GM18526 (cell line): ENCODE measurements at regions not wholly inside any gene's neighbourhood (a gene's known extent, or its start where the extent isn't known, plus 50 kb on each side); places are given as distances from the start of the nearest gene placed in this dataset.

Source experiments
- POLR2A ChIP-seq: IDR thresholded peaks from 3 replicates; pipeline ENCODE4 v1.6.1; 2011; ENCODE audit not compliant: insufficient read length; ENCODE audit errors: extremely low read depth

- TF ChIP-seq POLR2A = no peak
Observed at GRCh38 chrX:124230655-124231450, 101.6 kb upstream of the TEX13D start.

GRCh38 chrX:124231451-124231759 lies 101.1 kb upstream of the TEX13D start:
- no peak for TF ChIP-seq POLR2A

- TF ChIP-seq POLR2A = no peak
Observed at GRCh38 chrX:124232523-124233201, 99.8 kb upstream of the TEX13D start.

- TF ChIP-seq POLR2A = no peak
Observed at GRCh38 chrX:124234348-124234747, 98.1 kb upstream of the TEX13D start.

GRCh38 chrX:124238268-124238667 lies 94.2 kb upstream of the TEX13D start:
- TF ChIP-seq POLR2A = no peak

GRCh38 chrX:124239324-124239723 lies 93.1 kb upstream of the TEX13D start:
- TF ChIP-seq POLR2A = no peak

DNA sequence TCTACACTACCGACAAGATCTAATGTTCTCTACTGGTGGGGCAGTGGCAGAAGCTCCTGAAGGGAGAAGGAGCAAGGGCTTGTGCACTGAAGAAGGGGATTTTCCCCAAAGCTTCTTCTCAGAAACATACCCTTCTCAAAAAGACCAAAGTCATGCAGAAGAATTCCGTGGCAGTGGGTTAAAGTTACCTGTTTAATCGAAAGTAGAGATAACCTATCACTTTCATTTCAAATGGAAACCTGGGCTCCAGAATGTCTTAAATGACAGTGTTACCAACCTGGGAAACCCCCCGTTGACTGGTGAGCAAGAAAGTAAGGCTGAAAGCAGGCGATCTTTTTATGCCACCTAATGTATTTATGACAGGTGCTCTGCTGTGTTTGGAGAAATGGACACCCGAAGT lies 92.5 kb upstream of the TEX13D start:
- no peak for TF ChIP-seq POLR2A

DNA sequence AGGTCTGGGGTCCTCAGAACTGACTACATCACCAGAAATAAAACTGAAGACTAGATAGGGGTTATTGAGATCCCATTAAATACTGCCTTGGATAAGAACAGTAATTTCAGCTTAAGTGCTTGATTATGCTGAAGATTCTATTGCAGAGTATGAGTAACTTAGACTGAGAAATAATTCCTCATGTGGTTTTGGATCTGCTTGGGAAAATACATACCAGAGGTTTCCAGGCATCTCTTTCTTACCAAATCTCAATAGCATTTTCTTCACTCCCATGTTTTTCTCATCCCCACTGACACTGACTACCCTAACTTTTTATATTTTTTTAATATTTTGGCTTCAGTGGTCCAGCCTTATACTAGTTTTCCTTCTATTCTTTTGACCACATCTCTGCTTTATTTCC lies 92.0 kb upstream of the TEX13D start:
- TF ChIP-seq POLR2A = no peak

DNA sequence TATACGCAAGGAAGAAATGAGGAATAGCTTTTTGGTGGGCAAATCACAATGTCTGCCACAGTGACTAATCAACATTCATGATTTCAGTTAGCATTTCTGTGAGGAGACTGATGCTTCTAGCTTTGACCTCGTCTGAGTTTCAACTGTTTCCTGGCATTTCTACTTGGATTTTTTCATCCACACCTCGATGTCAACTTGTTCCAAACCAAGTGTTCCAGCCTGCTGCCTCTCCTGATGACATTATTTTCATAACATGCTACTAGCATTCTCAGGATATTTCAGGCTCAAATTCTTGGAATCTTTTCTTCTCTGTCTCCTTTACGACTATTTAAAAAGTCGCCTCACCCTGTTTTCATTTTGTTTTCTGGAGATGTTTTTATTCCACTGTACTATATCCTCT lies 90.3 kb upstream of the TEX13D start:
- no peak for TF ChIP-seq POLR2A

DNA sequence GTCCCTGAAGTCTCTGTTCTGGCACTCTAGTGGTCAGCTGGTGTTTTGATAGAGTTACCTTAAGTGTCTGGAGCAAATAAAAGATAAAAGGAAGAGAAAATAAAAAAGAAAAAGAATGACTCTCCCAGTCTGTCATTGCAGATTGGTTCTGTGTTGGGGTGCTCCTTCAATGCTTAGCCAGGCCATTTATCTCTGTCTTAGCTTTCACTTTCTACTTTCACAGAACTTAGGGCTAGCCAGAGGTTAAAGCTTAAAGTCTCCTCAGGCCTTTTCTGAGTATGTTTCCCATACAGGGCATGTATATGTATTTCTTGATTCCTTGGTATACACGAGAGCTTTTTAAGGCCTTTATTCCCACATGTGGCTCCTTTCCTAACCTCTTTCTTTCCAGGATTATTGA lies 83.1 kb upstream of the TEX13D start:
- TF ChIP-seq POLR2A = no peak

DNA sequence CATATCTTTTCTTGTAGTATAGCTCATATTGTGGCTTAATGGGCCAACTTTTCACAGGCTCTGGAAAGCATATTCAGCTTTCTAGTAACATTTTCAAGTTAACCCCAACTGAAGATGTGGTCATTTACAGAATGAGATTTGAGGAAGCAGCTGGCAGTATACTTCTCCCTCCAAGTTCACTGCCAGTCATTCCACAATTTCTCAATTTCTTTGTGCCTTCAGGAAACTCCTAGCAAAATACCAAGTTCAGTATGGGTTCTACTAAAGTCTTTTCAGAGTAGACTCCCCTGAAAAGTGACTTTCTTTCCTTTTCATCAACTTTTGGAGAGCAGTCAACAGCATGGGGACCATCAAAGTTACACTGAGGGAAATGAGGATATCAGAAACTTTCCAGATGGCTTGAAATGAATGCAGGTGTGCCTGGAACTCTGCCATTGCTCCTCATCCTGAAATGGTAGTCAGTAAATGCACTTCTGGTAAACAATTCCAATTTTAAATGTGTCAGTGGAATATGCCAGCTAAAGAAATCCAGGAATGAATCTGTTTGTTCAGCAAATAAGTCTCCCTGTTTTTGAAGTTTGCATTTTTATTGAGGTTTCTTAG lies 81.5 kb upstream of the TEX13D start:
- TF ChIP-seq POLR2A = no peak

DNA sequence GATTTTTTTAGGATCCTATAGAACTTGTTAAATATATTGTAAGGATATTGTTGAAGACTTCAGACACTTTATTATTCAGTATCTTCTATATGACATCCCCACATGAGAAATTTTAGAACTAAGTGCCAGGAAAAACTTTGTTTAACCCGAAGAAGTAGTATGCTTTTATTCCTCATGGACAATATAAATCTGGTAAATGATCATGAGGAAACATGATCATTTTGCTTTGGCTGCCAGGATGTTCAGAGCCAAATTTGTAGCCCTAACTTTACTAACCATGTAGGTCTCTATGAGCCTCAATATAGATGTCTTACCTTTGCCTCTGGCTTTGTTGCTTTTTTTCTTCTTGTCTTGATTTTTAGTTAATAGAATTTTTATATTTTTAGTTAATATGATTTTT lies 77.8 kb upstream of the TEX13D start:
- TF ChIP-seq POLR2A = no peak

DNA sequence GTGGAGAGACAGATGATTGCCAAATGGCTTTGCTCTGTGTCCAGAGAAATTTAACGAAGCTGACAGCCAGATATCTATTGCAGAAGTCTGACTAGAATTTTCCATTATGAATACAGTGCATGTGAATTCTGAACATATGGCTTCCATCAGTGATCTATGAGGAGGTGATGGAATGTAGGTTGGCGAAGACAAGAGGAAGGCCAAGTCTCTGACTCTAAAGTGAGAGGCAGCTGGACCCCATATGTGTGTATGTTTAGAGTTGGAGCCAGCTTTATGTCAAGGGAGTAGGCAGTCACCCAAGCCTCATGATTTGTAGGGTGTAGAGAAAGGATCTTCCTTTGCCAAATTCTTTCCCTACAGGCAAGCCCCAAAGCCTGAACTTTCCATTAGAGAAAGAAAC lies 76.2 kb upstream of the TEX13D start:
- no peak for TF ChIP-seq POLR2A

DNA sequence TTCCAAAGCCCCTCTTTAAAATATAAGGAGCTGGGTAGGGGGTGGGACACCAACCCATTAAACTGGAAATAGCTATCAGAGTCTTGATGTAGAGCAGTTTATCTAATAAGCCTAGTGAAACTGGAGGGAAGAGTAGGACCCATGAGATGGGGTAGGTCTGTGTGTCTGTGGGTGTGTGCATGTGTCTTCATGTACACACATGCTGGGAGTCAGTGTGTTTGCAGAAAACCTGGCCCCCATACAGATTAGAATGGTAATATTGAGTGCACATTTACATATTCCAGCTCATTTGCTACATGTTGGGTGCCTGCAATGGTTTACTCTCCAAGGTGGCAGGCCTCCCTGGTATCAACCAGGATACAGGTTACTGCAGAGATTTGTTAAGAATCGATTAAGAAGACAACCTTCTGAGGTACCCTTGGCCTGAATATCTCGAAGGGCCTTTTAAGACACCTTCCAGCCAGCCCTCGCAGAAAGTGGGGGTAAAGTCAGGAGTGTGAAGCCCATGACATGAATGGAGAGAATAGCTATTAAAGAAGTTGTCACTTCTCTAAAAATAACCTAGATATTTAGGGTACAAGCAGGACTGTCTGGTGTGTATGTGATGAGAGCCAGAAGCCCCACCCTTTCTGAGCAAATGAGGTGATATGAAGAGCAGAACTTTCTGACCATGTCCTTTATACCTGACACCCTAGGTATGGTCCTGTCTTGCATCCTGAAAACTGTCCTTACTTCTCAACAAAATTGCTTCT lies 75.7 kb upstream of the TEX13D start:
- no peak for TF ChIP-seq POLR2A

GRCh38 chrX:124257924-124258702 lies 74.3 kb upstream of the TEX13D start:
- no peak for TF ChIP-seq POLR2A
